Tibial nerve (tissue), 4 donors: ENCODE measurements at regions not wholly inside any gene's neighbourhood (a gene's known extent, or its start where the extent isn't known, plus 50 kb on each side); places are given as distances from the start of the nearest gene placed in this dataset.

Experiments used
- DNase-seq, 2 donors: peaks; one replicate each; pipeline ENCODE4 v3.0.0-alpha.2; 2019; ENCODE audit warnings: low spot score in 2 of 2
- H3K27ac ChIP-seq, 4 donors: fragments of 200-600 bp; sonication (generic) in 3 of 4; one replicate each; pipeline ENCODE4 v1.5.1; 2017 to 2019; ENCODE audit warnings: mild to moderate bottlenecking in 1 of 4
- H3K27me3 ChIP-seq, 2 donors: fragments of 200-600 bp; sonication (generic) in 1 of 2; one replicate each; pipeline versions ENCODE4 v1.5.1 to v1.6.0; 2017 to 2019
- H3K36me3 ChIP-seq, 3 donors: fragments of 200-600 bp; sonication (generic); one replicate each; pipeline ENCODE4 v1.5.1; 2018 to 2019
- H3K4me1 ChIP-seq, 4 donors: fragments of 200-600 bp; sonication (generic) in 3 of 4; one replicate each; pipeline ENCODE4 v1.5.1; 2017 to 2019
- H3K4me3 ChIP-seq, 4 donors: fragments of 200-600 bp; sonication (generic) in 3 of 4; one replicate each; pipeline ENCODE4 v1.5.1; 2017 to 2019; ENCODE audit warnings: mild to moderate bottlenecking in 1 of 4, moderate library complexity in 1 of 4
- H3K9me3 ChIP-seq, 4 donors: fragments of 200-600 bp; sonication (generic) in 3 of 4; one replicate each; pipeline ENCODE4 v1.5.1; 2017 to 2019
- CTCF ChIP-seq, 5 experiments: fragments of 200-600 bp in 3 of 5; fragments of 450-650 bp in 2 of 5; sonication (generic) in 3 of 5; IDR thresholded peaks; one replicate each; pipeline ENCODE4 v1.5.1; 2016 to 2019; ENCODE audit warnings: antibody characterized with exemption in 5 of 5, mild to moderate bottlenecking in 3 of 5, moderate library complexity in 2 of 5
- EP300 ChIP-seq, 2 donors: sonication (generic); formaldehyde crosslinking; IDR thresholded peaks; one replicate each; pipeline ENCODE4 v1.6.1; 2017; ENCODE audit warnings: antibody characterized with exemption in 2 of 2, mild to moderate bottlenecking in 1 of 2
- POLR2A ChIP-seq, 2 donors: fragments of 450-650 bp; IDR thresholded peaks; one replicate each; pipeline ENCODE4 v1.6.1; 2017; ENCODE audit warnings: antibody characterized with exemption in 2 of 2, mild to moderate bottlenecking in 2 of 2, moderate library complexity in 2 of 2
- WGBS, 2 donors: methylation state at CpG; one replicate each; pipeline ENCODE4 v1.1.5; 2018; 5-methylcytosine and 5-hydroxymethylcytosine counted together

DNA sequence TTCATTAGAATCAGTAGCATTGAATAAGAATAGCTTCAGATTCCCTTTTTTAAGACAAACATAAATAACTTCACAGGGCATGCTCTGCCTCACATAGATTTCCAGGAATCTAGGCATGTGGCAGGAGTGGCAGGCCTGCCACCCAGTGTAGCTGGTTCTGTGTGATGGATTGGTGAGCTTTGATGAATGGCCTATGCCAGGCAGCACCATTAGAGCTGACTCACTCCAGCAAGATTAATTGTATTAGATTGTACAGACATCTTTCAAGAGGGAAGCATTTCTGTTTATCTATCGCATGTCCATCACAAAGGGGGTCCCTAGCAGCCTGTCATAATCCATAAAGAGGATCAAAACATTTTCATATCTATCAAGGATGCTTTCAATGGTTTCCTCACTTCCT, 71.9 kb downstream of the NAA11 start:
- TF ChIP-seq POLR2A (IDR thresholded peaks at IDR 0.05): no peak
- no peak for TF ChIP-seq CTCF (IDR thresholded peaks at IDR 0.05)
- no peak for TF ChIP-seq EP300 (IDR thresholded peaks at IDR 0.05)
- DNase-seq: no peak
- no peak overlapping the region for H3K27ac ChIP-seq
- H3K27me3 ChIP-seq: no peaks in the 10 kb centered on the region
- peaks cover 0 to 9% (median 0%) of the 10 kb centered on the region in 3 donors for H3K36me3 ChIP-seq
- H3K4me3 ChIP-seq: no peak overlapping the region
- H3K9me3 ChIP-seq: no peaks in the 10 kb centered on the region
- H3K4me1 ChIP-seq: no peaks in the 10 kb centered on the region
- WGBS, 2 donors: 88 to 90% methylated on average over 1 of the region's 1 CpG

- DNase-seq: no peak
- Histone ChIP-seq H3K9me3 (no peaks in the 10 kb centered on the region), H3K4me3 (no peak overlapping the region), H3K4me1 (no peaks in the 10 kb centered on the region), H3K27ac (no peak overlapping the region), H3K27me3 (no peaks in the 10 kb centered on the region), H3K36me3 (peaks cover 0 to 3% (median 0%) of the 10 kb centered on the region in 3 donors)
- TF ChIP-seq POLR2A (IDR thresholded peaks at IDR 0.05) (no peak), CTCF (IDR thresholded peaks at IDR 0.05) (no peak), EP300 (IDR thresholded peaks at IDR 0.05) (no peak)
These were observed 72.7 kb downstream of the NAA11 start for GRCh38 chr4:79253168-79253567.

- no peaks in the 10 kb centered on the region for H3K4me1 ChIP-seq
These were observed 75.0 kb downstream of the NAA11 start for GRCh38 chr4:79250887-79251286.

GRCh38 chr4:79249881-79250503, 75.9 kb downstream of the NAA11 start:
- 80 to 83% methylated on average over 10 to 12 of the region's 12 CpGs for WGBS, 2 donors
- no peak for DNase-seq
- H3K27ac ChIP-seq: no peak overlapping the region
- H3K4me3 ChIP-seq: no peak overlapping the region
- peaks cover 0 to 6% (median 0%) of the 10 kb centered on the region in 4 donors for H3K9me3 ChIP-seq
- no peaks in the 10 kb centered on the region for H3K4me1 ChIP-seq
- H3K36me3 ChIP-seq: peaks cover 0 to 3% (median 0%) of the 10 kb centered on the region in 3 donors
- H3K27me3 ChIP-seq: no peaks in the 10 kb centered on the region
- no peak for TF ChIP-seq POLR2A (IDR thresholded peaks at IDR 0.05)
- no peak for TF ChIP-seq EP300 (IDR thresholded peaks at IDR 0.05)
- no peak for TF ChIP-seq CTCF (IDR thresholded peaks at IDR 0.05)

More at GRCh38 chr4:79250887-79251286, 75.0 kb downstream of the NAA11 start:
- WGBS, 2 donors: 84 to 85% methylated on average over 4 of the region's 4 CpGs
- TF ChIP-seq EP300 (IDR thresholded peaks at IDR 0.05): no peak
- no peak for TF ChIP-seq CTCF (IDR thresholded peaks at IDR 0.05)
- TF ChIP-seq POLR2A (IDR thresholded peaks at IDR 0.05): no peak
- Histone ChIP-seq H3K4me3 (no peak overlapping the region), H3K36me3 (no peaks in the 10 kb centered on the region), H3K27ac (no peak overlapping the region), H3K9me3 (no peaks in the 10 kb centered on the region), H3K27me3 (no peaks in the 10 kb centered on the region)
- DNase-seq: no peak

GRCh38 chr4:79248610-79249009, 77.3 kb downstream of the NAA11 start:
- no peaks in the 10 kb centered on the region for H3K27me3 ChIP-seq
- no peaks in the 10 kb centered on the region for H3K4me1 ChIP-seq
- no peak for DNase-seq
- WGBS, 2 donors: 98 to 100% methylated on average over 5 of the region's 5 CpGs
- no peak overlapping the region for H3K27ac ChIP-seq
- TF ChIP-seq POLR2A (IDR thresholded peaks at IDR 0.05) (no peak), EP300 (IDR thresholded peaks at IDR 0.05) (no peak), CTCF (IDR thresholded peaks at IDR 0.05) (no peak)
- H3K9me3 ChIP-seq: peaks cover 0 to 6% (median 0%) of the 10 kb centered on the region in 4 donors
- peaks cover 0 to 3% (median 0%) of the 10 kb centered on the region in 3 donors for H3K36me3 ChIP-seq
- no peak overlapping the region for H3K4me3 ChIP-seq
